HCT116 (cell line): ENCODE measurements at regions not wholly inside any gene's neighbourhood (a gene's known extent, or its start where the extent isn't known, plus 50 kb on each side); places are given as distances from the start of the nearest gene placed in this dataset.

Source experiments
- CTCF ChIP-seq, 3 experiments: fragments of 200-600 bp in 1 of 3; sonication (generic) in 1 of 3; IDR thresholded peaks in 2 of 3; conservative IDR thresholded peaks in 1 of 3; 2 replicates each; pipeline ENCODE4 v1.5.1; 2012 to 2017; ENCODE audit warnings: low read depth in 2 of 3, low read length in 2 of 3, antibody characterized with exemption in 1 of 3, borderline replicate concordance in 1 of 3, control low read depth in 1 of 3, mild to moderate bottlenecking in 1 of 3, mixed read lengths in 1 of 3, mixed run types in 1 of 3, moderate library complexity in 1 of 3; ENCODE audit not compliant: insufficient read depth in 1 of 3
- EGR1 ChIP-seq: IDR thresholded peaks from 2 replicates; pipeline ENCODE4 v1.6.1; 2012; ENCODE audit warnings: low read depth
- EZH2 ChIP-seq: fragments of 200-600 bp; sonication (generic); IDR thresholded peaks from 2 replicates; pipeline ENCODE4 v1.6.1; 2017; ENCODE audit warnings: antibody characterized with exemption, mixed run types
- MAX ChIP-seq: IDR thresholded peaks from 2 replicates; pipeline ENCODE4 v1.6.1; 2012
- POLR2A ChIP-seq: IDR thresholded peaks from 2 replicates; pipeline ENCODE4 v1.7.0; 2011; ENCODE audit warnings: borderline replicate concordance; ENCODE audit not compliant: insufficient read depth, insufficient read length; ENCODE audit errors: extremely low read depth
- POLR2AphosphoS5 ChIP-seq: IDR thresholded peaks from 2 replicates; pipeline ENCODE4 v1.6.1; 2011; ENCODE audit warnings: mild to moderate bottlenecking, low read depth, low read length, moderate library complexity
- RAD21 ChIP-seq: IDR thresholded peaks from 2 replicates; pipeline ENCODE4 v1.6.1; 2012; ENCODE audit warnings: low read depth, mild to moderate bottlenecking
- SP1 ChIP-seq: IDR thresholded peaks from 2 replicates; pipeline ENCODE4 v1.6.1; 2012; ENCODE audit warnings: low read depth
- ZNF274 ChIP-seq: fragments of 200-500 bp; sonication (Bioruptor generic); IDR thresholded peaks from 2 replicates; pipeline ENCODE4 v1.6.1; 2014; ENCODE audit warnings: mild to moderate bottlenecking, low read depth, low read length, inconsistent platforms

- TF ChIP-seq CTCF (IDR thresholded peaks at IDR 0.05 in 2 of 3, conservative IDR thresholded peaks at IDR 0.05 in 1 of 3; ENCODE audit: borderline replicate concordance in 1 of 3, insufficient read depth in 1 of 3, low read depth in 2 of 3, low read length in 2 of 3) (no peak), POLR2A (no peak), ZNF274 (no peak), RAD21 (no peak), EGR1 (no peak), SP1 (no peak), POLR2AphosphoS5 (no peak), EZH2 (no peak), MAX (no peak)
Measured at GRCh38 chr10:2963889-2964631, 103.3 kb upstream of the PFKP start.
